NCI-H1417 treated with DMSO at 0.1 percent for 48 hours (cell line): ENCODE measurements at regions not wholly inside any gene's neighbourhood (a gene's known extent, or its start where the extent isn't known, plus 50 kb on each side); places are given as distances from the start of the nearest gene placed in this dataset.

ENCODE experiments used
- DNase-seq: peaks from one replicate; lab custom pipeline; 2025; lab: John Stamatoyannopoulos, UW

DNA sequence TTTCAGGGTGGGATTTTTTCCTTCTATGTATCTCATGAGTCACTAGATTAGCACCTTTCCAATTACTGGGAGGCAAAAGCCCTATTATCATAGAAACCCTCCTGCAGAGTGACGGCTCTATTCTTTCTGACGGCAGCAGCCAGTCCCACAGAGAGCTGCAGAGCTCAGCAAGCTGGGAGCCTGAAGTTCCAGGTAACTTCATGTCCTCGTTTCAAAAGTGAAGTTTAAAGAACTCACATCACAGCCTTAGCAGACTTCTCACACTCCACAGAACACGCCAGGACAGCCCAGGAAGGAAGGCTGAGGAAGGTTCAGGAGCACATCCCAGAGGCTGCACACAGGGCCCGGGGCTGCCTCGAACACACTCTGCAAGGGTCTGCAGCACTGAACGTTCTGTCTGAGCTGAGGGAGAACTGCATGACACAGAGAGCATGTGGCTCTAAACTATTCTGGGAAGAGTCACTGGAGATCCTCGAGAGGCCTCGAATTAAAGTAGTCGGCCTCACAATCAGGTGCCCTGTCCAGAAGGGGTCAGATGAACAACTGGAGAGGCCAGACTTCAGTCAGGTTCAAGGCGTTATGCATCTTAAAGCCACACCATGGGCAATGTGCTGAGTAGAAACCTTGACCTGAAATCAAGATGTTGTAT lies 104.2 kb upstream of the DRD2 start:
- no peak for DNase-seq

DNA sequence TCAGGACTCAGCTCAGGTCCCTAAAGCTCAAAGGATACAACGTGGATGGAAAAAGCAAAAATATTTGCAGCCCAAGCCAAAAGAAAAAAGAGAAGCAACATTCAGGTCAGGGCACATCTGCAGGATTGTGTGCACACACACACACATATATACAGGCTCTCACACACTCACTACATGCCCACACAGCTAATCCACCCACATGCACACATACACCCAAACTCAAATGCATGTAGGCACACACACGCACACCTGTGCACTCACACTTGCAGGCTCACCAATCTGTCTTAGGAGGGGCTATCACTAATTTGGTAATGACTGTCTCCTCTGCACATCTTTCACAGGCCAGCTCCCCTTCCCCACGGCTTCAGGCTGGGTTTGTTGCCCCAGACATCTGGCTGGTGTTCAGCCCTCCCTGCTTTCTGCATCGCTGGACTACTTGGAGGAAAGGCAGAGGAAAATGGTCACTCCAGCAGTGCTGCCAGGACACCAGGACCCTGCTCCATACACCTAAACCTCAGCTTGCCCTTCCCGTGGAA lies 103.6 kb upstream of the DRD2 start:
- no peak for DNase-seq

DNA sequence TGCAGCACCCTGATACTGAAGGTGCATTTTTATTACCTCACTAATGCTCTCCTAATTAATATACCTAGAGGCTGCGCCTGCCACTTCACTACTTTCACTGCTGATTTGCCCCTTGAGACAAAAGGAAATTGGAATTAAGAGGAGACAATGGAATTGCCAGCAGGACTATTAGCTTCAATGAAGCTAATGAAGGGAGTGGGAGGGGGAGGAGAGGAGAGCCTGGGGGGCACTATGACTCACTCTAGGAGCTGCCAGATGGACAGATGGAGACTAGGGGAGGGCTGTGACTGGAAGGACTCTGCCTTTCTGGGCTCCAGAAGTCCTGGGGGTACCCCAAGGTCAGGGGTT lies 102.8 kb upstream of the DRD2 start:
- DNase-seq, result no peak

- DNase-seq, result peak; percentile 89
These were observed 102.3 kb upstream of the DRD2 start for GRCh38 chr11:113577356-113578032.

DNA sequence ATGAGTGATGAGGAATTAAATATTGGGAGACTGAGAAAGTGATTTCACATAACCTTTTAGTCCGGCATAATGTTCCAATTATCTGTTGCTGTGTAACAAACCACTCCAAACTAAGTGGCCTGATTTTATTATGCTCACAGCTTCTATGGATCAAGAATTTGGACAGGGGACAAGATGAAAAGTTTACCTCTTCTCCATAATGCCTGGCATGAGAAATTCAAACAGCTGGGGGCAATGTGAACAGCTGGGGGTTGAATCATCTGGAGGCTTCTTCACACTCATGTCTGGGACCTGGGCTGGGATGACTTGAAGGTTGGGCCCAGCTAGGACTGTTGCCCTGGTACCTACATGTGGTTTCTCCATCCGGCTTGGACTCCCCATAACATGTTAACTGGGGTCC lies 99.4 kb upstream of the DRD2 start:
- no peak for DNase-seq

DNA sequence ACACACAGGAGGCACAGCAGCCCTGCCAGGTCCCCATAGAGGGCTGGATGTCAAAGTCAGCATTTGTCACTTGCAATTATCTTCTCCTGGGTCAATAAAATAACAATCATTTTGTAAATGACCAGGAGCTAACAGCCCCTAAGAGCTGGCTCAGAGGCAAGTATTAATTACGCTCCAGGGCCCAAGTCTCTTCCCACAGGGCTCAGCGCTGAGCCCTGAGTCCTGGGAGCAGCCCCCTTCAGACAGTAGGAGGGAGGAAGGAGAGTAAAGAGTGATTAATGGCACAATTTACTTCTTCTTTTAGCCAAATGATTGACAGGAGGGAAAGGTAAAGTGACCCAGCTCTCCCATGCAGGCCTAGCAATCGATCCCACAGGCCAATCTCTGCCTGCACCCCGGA lies 99.0 kb upstream of the DRD2 start:
- DNase-seq, result peak; percentile 89

DNA sequence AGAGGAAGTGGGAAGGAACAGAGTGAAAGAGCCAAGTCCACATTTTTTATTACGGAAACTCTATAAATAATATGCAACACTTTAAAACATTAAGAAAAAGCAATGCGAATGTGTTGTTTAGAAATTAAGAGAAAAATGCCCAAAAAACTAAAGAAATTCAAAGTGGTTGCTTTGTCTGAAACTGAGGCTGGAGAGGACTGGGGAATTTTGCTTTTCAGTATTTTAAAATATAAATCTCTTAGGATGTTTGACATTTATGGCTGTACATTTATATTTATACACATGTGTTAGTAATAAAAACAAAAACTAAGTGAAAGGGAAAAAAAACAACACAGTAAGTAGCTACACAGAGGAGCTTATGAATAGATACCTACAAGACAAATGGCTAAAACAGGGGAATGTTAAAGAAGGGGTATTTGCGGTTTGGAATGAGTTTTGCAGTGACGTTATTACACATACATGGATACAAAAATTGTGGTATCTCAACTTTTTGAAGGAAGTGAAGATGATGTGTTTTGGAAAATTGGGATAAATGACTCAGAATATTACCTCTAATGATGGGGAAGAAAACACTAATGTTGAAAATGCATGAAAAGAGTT lies 97.0 kb upstream of the DRD2 start:
- DNase-seq, result no peak

GRCh38 chr11:113571531-113571930 lies 96.3 kb upstream of the DRD2 start:
- no peak for DNase-seq

GRCh38 chr11:113570906-113571305 lies 95.7 kb upstream of the DRD2 start:
- no peak for DNase-seq

GRCh38 chr11:113569391-113569790 lies 94.2 kb upstream of the DRD2 start:
- no peak for DNase-seq

DNA sequence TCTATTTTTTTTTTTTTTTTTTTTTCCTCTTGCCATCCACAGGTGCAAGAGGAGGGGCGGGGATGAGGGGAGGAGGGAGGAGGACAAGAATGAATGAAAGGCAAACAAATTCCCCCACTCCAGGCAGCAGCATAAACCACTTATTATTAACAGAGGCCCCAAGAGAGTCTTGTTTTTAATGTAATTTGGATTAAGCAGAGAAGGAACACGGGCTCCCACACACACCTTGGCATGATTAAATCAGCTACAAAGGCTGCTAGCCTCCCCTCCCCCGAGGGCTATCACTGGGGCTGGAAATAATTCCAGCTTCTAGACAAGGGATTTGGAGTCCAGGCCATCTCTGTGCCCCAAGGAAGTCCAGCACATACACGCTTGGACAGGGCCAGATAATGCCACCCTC lies 93.4 kb upstream of the DRD2 start:
- peak; percentile 76 for DNase-seq

DNA sequence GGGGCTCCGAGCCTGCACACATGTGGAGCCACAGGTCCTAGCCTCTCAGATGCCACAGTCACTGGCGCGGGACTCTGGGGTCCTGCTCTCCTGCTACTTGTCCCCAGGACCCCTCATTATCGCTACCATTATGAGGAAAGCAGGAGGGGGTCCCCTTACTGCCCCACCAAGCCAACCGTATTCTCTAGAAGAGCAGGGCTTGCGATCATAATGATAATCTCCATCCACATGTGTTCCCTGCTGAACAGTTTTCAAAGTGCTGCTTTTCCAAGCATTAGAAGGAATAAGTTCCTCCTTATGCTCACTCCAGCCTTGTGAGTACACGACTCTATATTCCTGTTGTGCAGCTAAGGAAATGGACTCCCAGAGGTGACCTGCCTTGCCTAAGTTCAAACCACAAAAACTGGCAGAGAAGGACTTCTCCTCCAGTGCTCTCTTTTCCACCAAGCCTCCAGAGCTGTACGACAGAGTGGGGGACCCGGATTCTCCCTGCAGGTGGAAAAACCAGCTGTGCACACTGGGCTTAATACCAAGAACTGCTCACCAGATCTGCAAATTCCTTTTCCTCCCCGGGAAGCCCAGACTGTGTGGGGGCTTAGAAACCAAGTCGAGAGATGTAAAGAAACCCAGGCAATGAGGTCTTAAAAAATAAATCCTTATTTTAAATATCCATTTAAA lies 92.8 kb upstream of the DRD2 start:
- no peak for DNase-seq

DNA sequence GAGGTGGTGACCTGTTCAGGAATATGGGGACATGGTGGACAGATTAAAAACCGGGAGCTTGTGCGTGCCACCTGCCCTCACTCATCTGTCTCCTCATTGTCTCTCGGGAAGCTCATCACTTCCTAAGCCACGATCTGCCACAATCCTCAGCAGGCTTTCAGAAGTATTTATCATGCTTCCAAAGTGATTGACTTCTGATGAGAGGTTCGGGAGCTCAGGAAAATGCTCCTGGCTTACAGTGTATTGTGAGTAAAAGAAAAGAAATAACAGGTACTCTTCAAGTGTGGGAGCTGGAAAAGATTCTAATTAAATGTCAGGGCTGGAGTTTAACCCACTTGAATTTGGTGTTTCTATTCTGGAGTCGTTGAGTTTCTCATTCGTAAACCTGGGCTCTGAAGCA lies 91.9 kb upstream of the DRD2 start:
- no peak for DNase-seq

DNA sequence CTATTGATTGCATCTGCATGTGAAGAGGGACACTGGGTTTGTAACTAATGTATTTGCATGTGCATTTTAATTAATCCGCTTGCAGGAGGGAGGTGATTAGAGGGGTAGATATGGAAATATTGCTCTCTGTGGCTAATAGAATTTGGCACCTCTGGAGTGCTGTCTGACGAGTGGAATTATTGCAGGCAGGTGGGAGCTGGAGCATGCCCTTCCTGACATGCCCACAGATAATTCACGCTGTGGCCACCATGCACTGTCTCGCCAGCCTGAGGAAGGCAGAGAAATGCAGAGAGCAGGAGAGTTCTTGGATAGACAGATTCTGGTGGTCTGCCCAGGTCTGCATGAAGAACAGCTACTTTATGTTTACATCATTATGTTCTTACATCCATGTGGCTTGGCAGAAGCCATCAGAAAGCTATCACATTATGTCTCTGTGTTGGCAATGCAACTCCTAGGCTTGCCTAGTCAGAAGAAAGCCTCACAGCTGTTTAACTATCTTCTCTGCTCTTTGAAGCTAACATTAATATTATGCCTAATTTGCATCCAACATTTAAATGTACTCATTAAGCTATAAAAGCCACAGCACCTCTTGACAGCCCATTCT lies 89.4 kb upstream of the DRD2 start:
- DNase-seq, result no peak

- DNase-seq, result no peak
These were observed 88.7 kb upstream of the DRD2 start for GRCh38 chr11:113563766-113564526.

DNA sequence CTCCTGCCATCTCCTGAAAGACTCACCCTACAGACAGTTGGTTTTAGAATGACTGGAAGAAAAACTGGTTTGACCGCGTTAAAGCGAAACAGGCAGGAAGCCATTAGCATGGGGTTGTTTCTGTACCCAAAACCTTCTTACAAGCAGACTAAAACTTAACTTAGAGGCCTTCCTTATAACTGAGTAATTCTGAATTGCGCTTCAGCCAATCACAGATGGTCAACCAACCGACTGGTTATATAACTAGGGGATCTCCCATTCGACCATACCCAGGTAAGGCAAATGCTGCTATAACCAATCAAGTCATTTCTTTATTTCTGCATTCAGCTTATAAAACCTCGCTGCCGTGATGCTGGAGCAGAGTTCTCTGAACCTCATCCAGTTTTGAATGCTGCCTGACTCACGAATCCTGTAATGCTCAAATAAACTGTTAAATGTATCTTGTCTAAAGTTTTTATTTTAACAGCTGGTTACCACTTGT lies 87.8 kb upstream of the DRD2 start:
- no peak for DNase-seq

DNA sequence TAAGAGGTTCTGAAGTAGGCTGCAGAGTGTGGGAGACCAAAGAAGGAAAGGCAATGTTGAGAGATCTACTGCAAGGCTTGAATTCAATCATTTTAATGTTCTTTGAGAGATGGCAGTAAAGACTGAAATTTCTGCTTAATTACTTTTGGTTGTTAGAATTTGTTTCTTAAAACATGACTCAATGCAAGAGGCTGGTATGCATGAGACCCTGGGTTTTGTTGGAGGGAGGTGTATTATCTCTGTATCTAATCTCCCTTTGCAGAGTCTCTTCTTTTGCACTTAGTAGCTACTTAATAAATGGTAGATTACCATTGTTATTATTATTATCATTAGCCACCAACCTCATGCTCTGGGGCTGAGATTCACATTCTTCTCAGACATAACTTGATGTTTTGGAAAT lies 87.4 kb upstream of the DRD2 start:
- DNase-seq, result no peak

- DNase-seq, result no peak
These were observed 82.7 kb upstream of the DRD2 start for GRCh38 chr11:113557926-113558325.

DNA sequence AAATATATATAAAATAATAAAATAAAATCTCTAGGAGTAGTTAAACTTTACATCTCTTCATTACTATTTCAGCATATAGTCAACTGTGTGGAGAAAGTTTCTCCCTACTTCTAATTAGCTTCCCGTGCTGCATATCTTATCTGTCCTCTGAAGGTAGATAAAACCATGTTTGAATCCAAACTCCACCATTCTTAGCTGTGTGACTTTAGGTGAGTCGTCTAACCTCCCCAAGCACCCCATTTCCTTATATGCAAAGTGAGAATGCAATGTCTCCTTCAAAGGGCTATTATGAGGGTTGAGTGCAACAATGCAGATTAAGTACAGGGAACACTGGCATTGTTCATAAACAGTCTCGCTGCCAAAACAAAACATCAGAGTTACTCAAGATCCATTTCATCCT lies 80.8 kb upstream of the DRD2 start:
- DNase-seq, result no peak

- no peak for DNase-seq
These were observed 79.9 kb upstream of the DRD2 start for GRCh38 chr11:113555071-113555619.

DNA sequence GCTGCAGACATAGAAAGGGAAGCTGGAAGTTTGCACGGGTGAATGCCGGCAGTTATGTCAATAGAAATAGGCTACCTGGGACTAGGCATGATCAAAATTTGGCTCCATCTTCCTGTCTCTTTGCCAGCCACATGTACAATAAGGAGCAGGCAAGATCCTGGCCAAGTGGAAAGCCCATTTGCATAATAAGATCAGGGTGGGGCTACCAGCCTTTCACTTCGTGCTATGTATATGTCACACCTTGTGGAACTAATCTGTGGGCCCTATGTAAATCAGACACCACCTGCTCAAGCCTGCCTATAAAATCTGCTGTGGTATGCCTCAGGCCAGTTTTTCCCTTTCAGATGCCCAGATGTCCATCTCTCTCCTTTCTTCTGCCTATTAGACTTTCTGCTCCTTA lies 79.3 kb upstream of the DRD2 start:
- DNase-seq, result no peak
